ENCODE measurements at regions not wholly inside any gene's neighbourhood (a gene's known extent, or its start where the extent isn't known, plus 50 kb on each side); places are given as distances from the start of the nearest gene placed in this dataset.

DNA sequence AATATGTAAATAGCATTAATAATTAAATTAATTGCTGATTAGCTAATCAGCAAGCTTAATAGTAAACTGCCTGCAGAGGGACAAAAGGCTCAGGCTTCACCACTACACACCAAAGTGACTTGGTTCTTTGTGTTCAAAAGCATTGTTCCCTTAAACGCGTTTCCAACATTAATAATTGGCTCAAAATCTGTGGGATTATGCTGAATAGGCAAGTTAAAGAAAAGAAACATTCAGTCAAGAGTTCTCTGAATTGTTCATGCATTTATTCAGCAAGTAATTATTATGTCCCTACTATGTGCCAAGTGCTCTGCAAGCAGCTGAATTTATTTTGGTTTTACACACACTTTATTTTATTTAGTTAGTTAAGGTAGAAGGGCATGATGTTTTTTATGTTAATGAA is 558.5 kb upstream of the ARRDC4 start:
- Histone ChIP-seq H2AFZ (ENCODE audit: low read depth) (no peak overlapping the region), H3K27ac (no peak overlapping the region), H3K4me1 (ENCODE audit: low read depth, poor library complexity, severe bottlenecking) (no peaks in the 10 kb centered on the region), H3K4me3 (IDR thresholded peaks at IDR 0.05; ENCODE audit: insufficient read depth, low read depth, low read length) (no peak overlapping the region), H3K27me3 (ENCODE audit: insufficient read depth, low read depth) (no peaks in the 10 kb centered on the region), H3K36me3 (ENCODE audit: insufficient read depth) (no peaks in the 10 kb centered on the region), H3K9ac (no peak overlapping the region), H3K4me2 (no peak overlapping the region), H4K20me1 (ENCODE audit: insufficient read depth) (no peaks in the 10 kb centered on the region), H3K79me2 (ENCODE audit: insufficient read depth, low read depth) (no peaks in the 10 kb centered on the region)
- TF ChIP-seq, protein P1, sequence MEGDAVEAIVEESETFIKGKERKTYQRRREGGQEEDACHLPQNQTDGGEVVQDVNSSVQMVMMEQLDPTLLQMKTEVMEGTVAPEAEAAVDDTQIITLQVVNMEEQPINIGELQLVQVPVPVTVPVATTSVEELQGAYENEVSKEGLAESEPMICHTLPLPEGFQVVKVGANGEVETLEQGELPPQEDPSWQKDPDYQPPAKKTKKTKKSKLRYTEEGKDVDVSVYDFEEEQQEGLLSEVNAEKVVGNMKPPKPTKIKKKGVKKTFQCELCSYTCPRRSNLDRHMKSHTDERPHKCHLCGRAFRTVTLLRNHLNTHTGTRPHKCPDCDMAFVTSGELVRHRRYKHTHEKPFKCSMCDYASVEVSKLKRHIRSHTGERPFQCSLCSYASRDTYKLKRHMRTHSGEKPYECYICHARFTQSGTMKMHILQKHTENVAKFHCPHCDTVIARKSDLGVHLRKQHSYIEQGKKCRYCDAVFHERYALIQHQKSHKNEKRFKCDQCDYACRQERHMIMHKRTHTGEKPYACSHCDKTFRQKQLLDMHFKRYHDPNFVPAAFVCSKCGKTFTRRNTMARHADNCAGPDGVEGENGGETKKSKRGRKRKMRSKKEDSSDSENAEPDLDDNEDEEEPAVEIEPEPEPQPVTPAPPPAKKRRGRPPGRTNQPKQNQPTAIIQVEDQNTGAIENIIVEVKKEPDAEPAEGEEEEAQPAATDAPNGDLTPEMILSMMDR (conservative IDR thresholded peaks at IDR 0.05; ENCODE audit: low read depth, low read length): no peak

- no peaks in the 10 kb centered on the region for H3K36me3 ChIP-seq (ENCODE audit: insufficient read depth)
- TF ChIP-seq, protein P1 (conservative IDR thresholded peaks at IDR 0.05; ENCODE audit: low read depth, low read length): no peak
These were observed 553.7 kb upstream of the ARRDC4 start for GRCh38 chr15:97406841-97407240.

GRCh38 chr15:97410897-97411575 is 549.5 kb upstream of the ARRDC4 start:
- H3K9ac ChIP-seq: no peak overlapping the region
- H3K27ac ChIP-seq: no peak overlapping the region
- H4K20me1 ChIP-seq (ENCODE audit: insufficient read depth): no peaks in the 10 kb centered on the region
- H3K27me3 ChIP-seq (ENCODE audit: insufficient read depth, low read depth): no peaks in the 10 kb centered on the region
- no peaks in the 10 kb centered on the region for H3K79me2 ChIP-seq (ENCODE audit: insufficient read depth, low read depth)
- no peaks in the 10 kb centered on the region for H3K4me1 ChIP-seq (ENCODE audit: low read depth, poor library complexity, severe bottlenecking)
- no peak overlapping the region for H3K4me2 ChIP-seq
- TF ChIP-seq, protein P1 (conservative IDR thresholded peaks at IDR 0.05; ENCODE audit: low read depth, low read length): no peak
- H2AFZ ChIP-seq (ENCODE audit: low read depth): no peak overlapping the region
- no peaks in the 10 kb centered on the region for H3K36me3 ChIP-seq (ENCODE audit: insufficient read depth)
- H3K4me3 ChIP-seq (IDR thresholded peaks at IDR 0.05; ENCODE audit: insufficient read depth, low read depth, low read length): no peak overlapping the region

More at GRCh38 chr15:97406841-97407240, 553.7 kb upstream of the ARRDC4 start:
- H3K4me2 ChIP-seq: no peak overlapping the region
- H2AFZ ChIP-seq (ENCODE audit: low read depth): no peak overlapping the region
- no peak overlapping the region for H3K4me3 ChIP-seq (IDR thresholded peaks at IDR 0.05; ENCODE audit: insufficient read depth, low read depth, low read length)
- H4K20me1 ChIP-seq (ENCODE audit: insufficient read depth): no peaks in the 10 kb centered on the region
- H3K4me1 ChIP-seq (ENCODE audit: low read depth, poor library complexity, severe bottlenecking): no peaks in the 10 kb centered on the region
- H3K79me2 ChIP-seq (ENCODE audit: insufficient read depth, low read depth): no peaks in the 10 kb centered on the region
- H3K9ac ChIP-seq: no peak overlapping the region
- H3K27ac ChIP-seq: no peak overlapping the region
- no peaks in the 10 kb centered on the region for H3K27me3 ChIP-seq (ENCODE audit: insufficient read depth, low read depth)

- no peaks in the 10 kb centered on the region for H4K20me1 ChIP-seq (ENCODE audit: insufficient read depth)
- TF ChIP-seq, protein P1 (conservative IDR thresholded peaks at IDR 0.05; ENCODE audit: low read depth, low read length): no peak
- H3K79me2 ChIP-seq (ENCODE audit: insufficient read depth, low read depth): no peaks in the 10 kb centered on the region
- no peak overlapping the region for H2AFZ ChIP-seq (ENCODE audit: low read depth)
- H3K27ac ChIP-seq: no peak overlapping the region
- no peaks in the 10 kb centered on the region for H3K4me1 ChIP-seq (ENCODE audit: low read depth, poor library complexity, severe bottlenecking)
- no peaks in the 10 kb centered on the region for H3K27me3 ChIP-seq (ENCODE audit: insufficient read depth, low read depth)
- H3K4me3 ChIP-seq (IDR thresholded peaks at IDR 0.05; ENCODE audit: insufficient read depth, low read depth, low read length): no peak overlapping the region
- no peak overlapping the region for H3K4me2 ChIP-seq
- H3K9ac ChIP-seq: no peak overlapping the region
- no peaks in the 10 kb centered on the region for H3K36me3 ChIP-seq (ENCODE audit: insufficient read depth)
These were observed 540.4 kb upstream of the ARRDC4 start for GRCh38 chr15:97420130-97420529.

Measured in KMS-11 (cell line).